ENCODE measurements at regions not wholly inside any gene's neighbourhood (a gene's known extent, or its start where the extent isn't known, plus 50 kb on each side); places are given as distances from the start of the nearest gene placed in this dataset.

- 53% methylated on average over 5 of the region's 5 CpGs for WGBS, 2 donors
- Histone ChIP-seq H3K27me3 (no peaks in the 10 kb centered on the region), H3K4me1 (no peaks in the 10 kb centered on the region), H3K27ac (no peak overlapping the region), H3K9me3 (no peaks in the 10 kb centered on the region), H3K4me3 (no peak overlapping the region), H3K36me3 (no peaks in the 10 kb centered on the region)
- DNase-seq (ENCODE audit: low spot score in 2 of 2), result no peak
- TF ChIP-seq CTCF (IDR thresholded peaks at IDR 0.05) (no peak), EP300 (IDR thresholded peaks at IDR 0.05) (no peak), POLR2A (IDR thresholded peaks at IDR 0.05) (no peak)
These were observed 669.9 kb upstream of the PCDH20 start for GRCh38 chr13:62085337-62086229.

GRCh38 chr13:62084728-62085127 is 669.1 kb upstream of the PCDH20 start:
- no peak overlapping the region for H3K4me3 ChIP-seq
- TF ChIP-seq CTCF (IDR thresholded peaks at IDR 0.05) (no peak), POLR2A (IDR thresholded peaks at IDR 0.05) (no peak), EP300 (IDR thresholded peaks at IDR 0.05) (no peak)
- DNase-seq (ENCODE audit: low spot score in 2 of 2), result no peak

GRCh38 chr13:62067821-62068220 is 652.2 kb upstream of the PCDH20 start:
- no peaks in the 10 kb centered on the region for H3K27me3 ChIP-seq
- H3K4me1 ChIP-seq, result no peaks in the 10 kb centered on the region
- no peak overlapping the region for H3K27ac ChIP-seq
- TF ChIP-seq POLR2A (IDR thresholded peaks at IDR 0.05) (no peak), CTCF (IDR thresholded peaks at IDR 0.05) (no peak), EP300 (IDR thresholded peaks at IDR 0.05) (no peak)
- WGBS, 2 donors, result 86 to 87% methylated on average over 4 of the region's 4 CpGs
- no peak overlapping the region for H3K4me3 ChIP-seq
- H3K9me3 ChIP-seq, result no peaks in the 10 kb centered on the region
- no peaks in the 10 kb centered on the region for H3K36me3 ChIP-seq
- DNase-seq (ENCODE audit: low spot score in 2 of 2), result no peak

More at GRCh38 chr13:62084728-62085127, 669.1 kb upstream of the PCDH20 start:
- Histone ChIP-seq H3K4me1 (no peaks in the 10 kb centered on the region), H3K9me3 (no peaks in the 10 kb centered on the region), H3K36me3 (no peaks in the 10 kb centered on the region), H3K27me3 (no peaks in the 10 kb centered on the region), H3K27ac (no peak overlapping the region)

- H3K36me3 ChIP-seq, result no peaks in the 10 kb centered on the region
- no peak overlapping the region for H3K4me3 ChIP-seq
- no peaks in the 10 kb centered on the region for H3K27me3 ChIP-seq
- no peak overlapping the region for H3K27ac ChIP-seq
- DNase-seq (ENCODE audit: low spot score in 2 of 2), result no peak
- H3K9me3 ChIP-seq, result no peaks in the 10 kb centered on the region
- TF ChIP-seq POLR2A (IDR thresholded peaks at IDR 0.05) (no peak), EP300 (IDR thresholded peaks at IDR 0.05) (no peak), CTCF (IDR thresholded peaks at IDR 0.05) (no peak)
- H3K4me1 ChIP-seq, result no peaks in the 10 kb centered on the region
These were observed 649.4 kb upstream of the PCDH20 start for GRCh38 chr13:62065016-62065415.

- whole genome bisulfite sequencing, 2 donors, result 81 to 82% methylated on average over 1 of the region's 1 CpG
- no peaks in the 10 kb centered on the region for H3K9me3 ChIP-seq
- no peak overlapping the region for H3K27ac ChIP-seq
- no peaks in the 10 kb centered on the region for H3K27me3 ChIP-seq
- no peaks in the 10 kb centered on the region for H3K4me1 ChIP-seq
- no peak for TF ChIP-seq EP300 (IDR thresholded peaks at IDR 0.05)
- no peaks in the 10 kb centered on the region for H3K36me3 ChIP-seq
- no peak overlapping the region for H3K4me3 ChIP-seq
- DNase-seq (ENCODE audit: low spot score in 2 of 2), result no peak
These were observed 646.1 kb upstream of the PCDH20 start for GRCh38 chr13:62061751-62062150.
